ENCODE measurements at regions not wholly inside any gene's neighbourhood (a gene's known extent, or its start where the extent isn't known, plus 50 kb on each side); places are given as distances from the start of the nearest gene placed in this dataset.

GRCh38 chr5:142385194-142385593, 60.4 kb upstream of the SPRY4 start:
- Histone ChIP-seq H3K27ac (ENCODE audit: low read length) (no peak overlapping the region), H2AFZ (ENCODE audit: low read length) (no peak overlapping the region), H3K79me2 (ENCODE audit: low read length) (no peaks in the 10 kb centered on the region), H3K4me2 (ENCODE audit: low read length) (no peak overlapping the region), H3K36me3 (ENCODE audit: low read depth, low read length) (no peaks in the 10 kb centered on the region), H3K27me3 (ENCODE audit: low read length) (no peaks in the 10 kb centered on the region), H4K20me1 (ENCODE audit: low read length) (no peaks in the 10 kb centered on the region), H3K9me3 (ENCODE audit: low read length) (no peaks in the 10 kb centered on the region), H3F3A (ENCODE audit: low read length, unreplicated experiment) (no peaks in the 10 kb centered on the region), H3K4me1 (ENCODE audit: insufficient read depth, low read length) (peaks cover 23% of the 10 kb centered on the region), H3K4me3 (ENCODE audit: low read length) (no peak overlapping the region), H3K9me2 (replicated peaks; ENCODE audit: low read length) (no peaks in the 10 kb centered on the region), H3K9ac (ENCODE audit: low read length) (no peak overlapping the region)
- no peak for ATAC-seq
- BruUV-seq (replicated peaks): no TSS peak
- intact Hi-C loops (cut with micrococcal nuclease): no loop called here
- DNase-seq: no peak
- no peak for TF ChIP-seq CTCF (conservative IDR thresholded peaks at IDR 0.05; ENCODE audit: low read depth, low read length)
- TF ChIP-seq EZH2 (IDR thresholded peaks at IDR 0.05; ENCODE audit: low read length, unreplicated experiment): no peak
- no peak for TF ChIP-seq EZH2phosphoT487 (IDR thresholded peaks at IDR 0.05; ENCODE audit: borderline replicate concordance, low read length)
- ChIA-PET CTCF (no interaction called here), POLR2A (ENCODE audit: unreplicated experiment) (no interaction called here)

GRCh38 chr5:142384014-142384413, 59.2 kb upstream of the SPRY4 start:
- H3K9me3 ChIP-seq (ENCODE audit: low read length): no peaks in the 10 kb centered on the region
- H3K27me3 ChIP-seq (ENCODE audit: low read length): no peaks in the 10 kb centered on the region
- intact Hi-C loops (cut with micrococcal nuclease): no loop called here
- no peak overlapping the region for H3K9ac ChIP-seq (ENCODE audit: low read length)
- no peaks in the 10 kb centered on the region for H3K36me3 ChIP-seq (ENCODE audit: low read depth, low read length)
- no TSS peak for BruUV-seq (replicated peaks)
- ChIA-PET CTCF (interaction anchor here (0.6 kb wide), 1 partner anchor 157 kb away, joined by 3 read pairs; no protein-coding TSS in a partner anchor), POLR2A (ENCODE audit: unreplicated experiment) (no interaction called here)
- TF ChIP-seq EZH2 (IDR thresholded peaks at IDR 0.05; ENCODE audit: low read length, unreplicated experiment): no peak
- no peak for TF ChIP-seq CTCF (conservative IDR thresholded peaks at IDR 0.05; ENCODE audit: low read depth, low read length)
- TF ChIP-seq EZH2phosphoT487 (IDR thresholded peaks at IDR 0.05; ENCODE audit: borderline replicate concordance, low read length): no peak
- no peak overlapping the region for H3K4me3 ChIP-seq (ENCODE audit: low read length)
- H4K20me1 ChIP-seq (ENCODE audit: low read length): no peaks in the 10 kb centered on the region
- no peaks in the 10 kb centered on the region for H3K79me2 ChIP-seq (ENCODE audit: low read length)
- no peak overlapping the region for H3K27ac ChIP-seq (ENCODE audit: low read length)
- ATAC-seq: no peak
- H3K9me2 ChIP-seq (replicated peaks; ENCODE audit: low read length): no peaks in the 10 kb centered on the region
- H3K4me1 ChIP-seq (ENCODE audit: insufficient read depth, low read length): peaks cover 11% of the 10 kb centered on the region
- H3F3A ChIP-seq (ENCODE audit: low read length, unreplicated experiment): no peaks in the 10 kb centered on the region
- no peak for DNase-seq
- no peak overlapping the region for H2AFZ ChIP-seq (ENCODE audit: low read length)
- H3K4me2 ChIP-seq (ENCODE audit: low read length): no peak overlapping the region

- no peaks in the 10 kb centered on the region for H3K9me2 ChIP-seq (replicated peaks; ENCODE audit: low read length)
- no TSS peak for BruUV-seq (replicated peaks)
- no peak for TF ChIP-seq EZH2 (IDR thresholded peaks at IDR 0.05; ENCODE audit: low read length, unreplicated experiment)
- TF ChIP-seq EZH2phosphoT487 (IDR thresholded peaks at IDR 0.05; ENCODE audit: borderline replicate concordance, low read length): no peak
- TF ChIP-seq CTCF (conservative IDR thresholded peaks at IDR 0.05; ENCODE audit: low read depth, low read length): no peak
- no peak overlapping the region for H2AFZ ChIP-seq (ENCODE audit: low read length)
- no peaks in the 10 kb centered on the region for H3K36me3 ChIP-seq (ENCODE audit: low read depth, low read length)
- intact Hi-C loops (cut with micrococcal nuclease): no loop called here
- H3K27me3 ChIP-seq (ENCODE audit: low read length): no peaks in the 10 kb centered on the region
- no peak overlapping the region for H3K9ac ChIP-seq (ENCODE audit: low read length)
- POLR2A ChIA-PET (ENCODE audit: unreplicated experiment): no interaction called here
- no peak overlapping the region for H3K27ac ChIP-seq (ENCODE audit: low read length)
- no peaks in the 10 kb centered on the region for H3K9me3 ChIP-seq (ENCODE audit: low read length)
- no peaks in the 10 kb centered on the region for H4K20me1 ChIP-seq (ENCODE audit: low read length)
- no peak overlapping the region for H3K4me3 ChIP-seq (ENCODE audit: low read length)
- H3F3A ChIP-seq (ENCODE audit: low read length, unreplicated experiment): no peaks in the 10 kb centered on the region
- CTCF ChIA-PET: no interaction called here
- ATAC-seq (no peak), DNase-seq (no peak)
- no peak overlapping the region for H3K4me2 ChIP-seq (ENCODE audit: low read length)
- no peaks in the 10 kb centered on the region for H3K4me1 ChIP-seq (ENCODE audit: insufficient read depth, low read length)
- no peaks in the 10 kb centered on the region for H3K79me2 ChIP-seq (ENCODE audit: low read length)
Measured at GRCh38 chr5:142382186-142382585, 57.4 kb upstream of the SPRY4 start.

All from PC-3 (cell line).